ENCODE measurements at regions not wholly inside any gene's neighbourhood (a gene's known extent, or its start where the extent isn't known, plus 50 kb on each side); places are given as distances from the start of the nearest gene placed in this dataset.

DNA sequence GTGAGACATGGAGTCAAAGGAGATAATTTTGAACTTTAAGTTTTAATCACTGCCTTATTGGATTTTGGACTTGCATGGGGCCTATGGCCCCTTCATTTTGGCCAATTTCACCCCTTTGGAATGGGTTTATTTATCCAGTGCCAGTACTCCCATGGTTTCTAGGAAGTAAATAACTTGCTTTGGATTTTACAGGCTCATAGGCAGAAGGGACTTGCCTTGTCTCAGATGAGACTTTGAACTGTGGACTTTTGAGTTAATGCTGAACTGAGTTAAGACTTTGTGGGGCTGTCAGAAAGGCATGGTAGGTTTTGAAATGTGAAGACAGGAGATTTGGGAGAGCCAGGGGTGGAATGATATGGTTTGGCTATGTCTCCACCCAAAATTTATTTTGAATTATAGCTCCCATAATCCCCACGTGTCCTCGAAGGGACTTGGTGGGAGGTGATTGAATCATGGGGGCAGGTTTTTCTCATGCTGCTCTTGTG is 448.1 kb downstream of the NAV3 start:
- TF ChIP-seq, protein P1, sequence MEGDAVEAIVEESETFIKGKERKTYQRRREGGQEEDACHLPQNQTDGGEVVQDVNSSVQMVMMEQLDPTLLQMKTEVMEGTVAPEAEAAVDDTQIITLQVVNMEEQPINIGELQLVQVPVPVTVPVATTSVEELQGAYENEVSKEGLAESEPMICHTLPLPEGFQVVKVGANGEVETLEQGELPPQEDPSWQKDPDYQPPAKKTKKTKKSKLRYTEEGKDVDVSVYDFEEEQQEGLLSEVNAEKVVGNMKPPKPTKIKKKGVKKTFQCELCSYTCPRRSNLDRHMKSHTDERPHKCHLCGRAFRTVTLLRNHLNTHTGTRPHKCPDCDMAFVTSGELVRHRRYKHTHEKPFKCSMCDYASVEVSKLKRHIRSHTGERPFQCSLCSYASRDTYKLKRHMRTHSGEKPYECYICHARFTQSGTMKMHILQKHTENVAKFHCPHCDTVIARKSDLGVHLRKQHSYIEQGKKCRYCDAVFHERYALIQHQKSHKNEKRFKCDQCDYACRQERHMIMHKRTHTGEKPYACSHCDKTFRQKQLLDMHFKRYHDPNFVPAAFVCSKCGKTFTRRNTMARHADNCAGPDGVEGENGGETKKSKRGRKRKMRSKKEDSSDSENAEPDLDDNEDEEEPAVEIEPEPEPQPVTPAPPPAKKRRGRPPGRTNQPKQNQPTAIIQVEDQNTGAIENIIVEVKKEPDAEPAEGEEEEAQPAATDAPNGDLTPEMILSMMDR (conservative IDR thresholded peaks at IDR 0.05; ENCODE audit: low read length) = no peak
- no peak for TF ChIP-seq EZH2phosphoT487 (IDR thresholded peaks at IDR 0.05; ENCODE audit: borderline replicate concordance)

Data from Loucy (cell line).